GM12878 (cell line): ENCODE measurements at regions not wholly inside any gene's neighbourhood (a gene's known extent, or its start where the extent isn't known, plus 50 kb on each side); places are given as distances from the start of the nearest gene placed in this dataset.

Experiments used
- ATAC-seq: fragments of 200-7000 bp; cut with Tn5 transposase; 3 replicates; pipeline ENCODE4 v1.9.1; 2020; ENCODE audit warnings: mild to moderate bottlenecking, moderate library complexity
- BruUV-seq: library from RNA; stranded (reverse); fragments of 400-500 nt; replicated peaks from 2 replicates; lab custom pipeline; 2021; lab: Mats Ljungman, UMichigan
- CTCF ChIA-PET: fragments of 300-600 bp; sonication (Branson Sonifier 250); formaldehyde crosslinking; extraction: SDS; loops from one replicate; lab custom pipeline; 2021; ENCODE audit warnings: inconsistent platforms; lab: Yijun Ruan, JAX
- POLR2A ChIA-PET: fragments of 350-600 bp; formaldehyde crosslinking; extraction: SDS; loops from one replicate; lab custom pipeline; 2021; ENCODE audit warnings: inconsistent platforms; lab: Charles Lee
- RAD21 ChIA-PET: fragments of 300-600 bp; sonication (Branson Sonifier 250); formaldehyde crosslinking; loops from one replicate; lab custom pipeline; 2023; ENCODE audit warnings: antibody characterized with exemption; ENCODE audit not compliant: unreplicated experiment; lab: Charles Lee
- SMC1A ChIA-PET: fragments of 300-600 bp; sonication (Branson Sonifier 250); formaldehyde crosslinking; loops from one replicate; lab custom pipeline; 2023; ENCODE audit not compliant: unreplicated experiment, uncharacterized antibody; lab: Charles Lee
- DNase-seq: peaks from one replicate; pipeline ENCODE4 v3.0.0-alpha.2; 2011; ENCODE audit warnings: low read depth, low spot score
- FAIRE-seq: peaks from 3 replicates; lab custom pipeline; 2011; peaks lifted over from hg19 to GRCh38; lab: Jason Lieb, UNC
- H2AFZ ChIP-seq: 2 replicates; pipeline ENCODE4 v1.6.0; 2011; ENCODE audit warnings: low read depth, low read length, control low read depth; ENCODE audit not compliant: control insufficient read depth
- H3K27ac ChIP-seq: 2 replicates; pipeline ENCODE4 v1.5.1; 2011; ENCODE audit warnings: control low read depth; ENCODE audit not compliant: control insufficient read depth, insufficient read depth
- H3K27me3 ChIP-seq, 2 experiments: replicated peaks in 1 of 2; 2 replicates each; pipeline versions ENCODE4 v1.6.0 to v1.6.1; 2011; ENCODE audit warnings: low read length in 1 of 2; ENCODE audit not compliant: control insufficient read depth in 2 of 2, insufficient read depth in 2 of 2
- H3K36me3 ChIP-seq, 2 experiments: 2 replicates each; pipeline ENCODE4 v1.5.1; 2011; ENCODE audit warnings: low read length in 1 of 2; ENCODE audit not compliant: control insufficient read depth in 2 of 2, insufficient read depth in 2 of 2
- H3K4me1 ChIP-seq: 2 replicates; pipeline ENCODE4 v1.6.1; 2011; ENCODE audit warnings: mild to moderate bottlenecking, low read length, moderate library complexity, mixed read lengths; ENCODE audit not compliant: control insufficient read depth, insufficient read depth
- H3K4me2 ChIP-seq: 2 replicates; pipeline ENCODE4 v1.6.0; 2011; ENCODE audit warnings: control low read depth; ENCODE audit not compliant: control insufficient read depth, insufficient read depth
- H3K4me3 ChIP-seq: fragments of 200-600 bp; sonication (generic); 2 replicates; pipeline ENCODE4 v1.5.1; 2016
- H3K79me2 ChIP-seq: 2 replicates; pipeline ENCODE4 v1.6.0; 2011; ENCODE audit warnings: low read length; ENCODE audit not compliant: control insufficient read depth, insufficient read depth
- H3K9ac ChIP-seq: 2 replicates; pipeline ENCODE4 v1.8.0; 2011; ENCODE audit warnings: low read length, control low read depth, mixed read lengths; ENCODE audit not compliant: control insufficient read depth, insufficient read depth
- H3K9me3 ChIP-seq: replicated peaks from 3 replicates; pipeline ENCODE4 v1.5.1; 2011; ENCODE audit warnings: mild to moderate bottlenecking, low read length; ENCODE audit not compliant: control insufficient read depth, insufficient read depth
- H4K20me1 ChIP-seq: 2 replicates; pipeline ENCODE4 v1.6.0; 2011; ENCODE audit not compliant: control insufficient read depth, insufficient read depth
- ATF7 ChIP-seq: fragments of 450-650 bp; IDR thresholded peaks from 2 replicates; pipeline ENCODE4 v1.6.1; 2016; ENCODE audit warnings: low read depth, mild to moderate bottlenecking
- BCL11A ChIP-seq: IDR thresholded peaks from 2 replicates; pipeline ENCODE4 v1.6.1; 2011; ENCODE audit warnings: low read depth, low read length
- ETV6 ChIP-seq, 2 experiments: fragments of 450-650 bp in 1 of 2; IDR thresholded peaks in 1 of 2; conservative IDR thresholded peaks in 1 of 2; 2 replicates each; pipeline ENCODE4 v1.6.1; 2014; ENCODE audit warnings: antibody characterized with exemption in 1 of 2, borderline replicate concordance in 1 of 2, low read depth in 1 of 2, mild to moderate bottlenecking in 1 of 2, moderate library complexity in 1 of 2
- HDAC6 ChIP-seq: fragments of 200-600 bp; sonication (generic); IDR thresholded peaks from one replicate; pipeline ENCODE4 v1.8.0; 2017; ENCODE audit warnings: antibody characterized with exemption; ENCODE audit not compliant: unreplicated experiment
- JUND ChIP-seq: IDR thresholded peaks from 2 replicates; pipeline ENCODE4 v1.6.1; 2012; ENCODE audit warnings: low read depth, mild to moderate bottlenecking, low read length, improper control_type of control experiment, moderate library complexity
- MEF2B ChIP-seq: fragments of 450-650 bp; IDR thresholded peaks from 2 replicates; pipeline ENCODE4 v1.6.1; 2018; ENCODE audit warnings: mild to moderate bottlenecking, moderate library complexity; ENCODE audit not compliant: partially characterized antibody, poor library complexity, severe bottlenecking
- POLR2AphosphoS2 ChIP-seq: IDR thresholded peaks from 2 replicates; pipeline ENCODE4 v1.6.1; 2011; ENCODE audit warnings: low read depth, mild to moderate bottlenecking, low read length, improper control_type of control experiment, moderate library complexity
- SUZ12 ChIP-seq: fragments of 200-600 bp; sonication (generic); IDR thresholded peaks from one replicate; pipeline ENCODE4 v1.6.1; 2018; ENCODE audit warnings: antibody characterized with exemption, mild to moderate bottlenecking; ENCODE audit not compliant: unreplicated experiment
- TBL1XR1 ChIP-seq: IDR thresholded peaks from 2 replicates; pipeline ENCODE4 v1.6.1; 2012; ENCODE audit warnings: low read depth, low read length, improper control_type of control experiment
- USF1 ChIP-seq: IDR thresholded peaks from 2 replicates; pipeline ENCODE4 v1.6.1; 2011; ENCODE audit warnings: borderline replicate concordance, low read depth, mild to moderate bottlenecking, moderate library complexity, mixed read lengths, low read length; ENCODE audit not compliant: insufficient read depth; ENCODE audit errors: extremely low read length
- WGBS: methylation state at CpG from one replicate; pipeline ENCODE4 v1.1.6; 2016; ENCODE audit warnings: low lambda C conversion rate; ENCODE audit not compliant: insufficient replicate concordance, insufficient coverage; ENCODE audit errors: missing lambda C conversion rate; 5-methylcytosine and 5-hydroxymethylcytosine counted together
- in situ Hi-C: fragments of 300-500 bp; cut with MboI; formaldehyde crosslinking; loops from 9 replicates; pipeline ENCODE4 v1.14.3; 2018; ENCODE audit warnings: mixed read lengths
- intact Hi-C: fragments of 100-400 bp; cut with micrococcal nuclease; formaldehyde crosslinking; loops from one replicate; pipeline ENCODE4 v1.14.2; 2022; ENCODE audit not compliant: unreplicated experiment

GRCh38 chr17:36746381-36747053 is 145.1 kb downstream of the MRM1 start:
- intact Hi-C loops (no loop called here), in situ Hi-C loops (no loop called here)
- ATAC-seq (no peak), FAIRE-seq (no peak), DNase-seq (no peak)
- SMC1A ChIA-PET: no interaction called here
- Histone ChIP-seq H3K36me3 (no peaks in the 10 kb centered on the region), H3K4me3 (no peak overlapping the region), H2AFZ (no peak overlapping the region), H3K27me3 (peaks cover 0 to 3% of the 10 kb centered on the region in 2 experiments; a peak in 1 of 4 replicates), H3K4me2 (no peak overlapping the region), H4K20me1 (no peaks in the 10 kb centered on the region), H3K27ac (no peak overlapping the region), H3K9ac (no peak overlapping the region), H3K79me2 (no peaks in the 10 kb centered on the region), H3K4me1 (no peaks in the 10 kb centered on the region), H3K9me3 (no peaks in the 10 kb centered on the region)
- POLR2A ChIA-PET: no interaction called here
- 54% methylated on average over 18 of the region's 18 CpGs for WGBS
- RAD21 ChIA-PET: no interaction called here
- CTCF ChIA-PET: no interaction called here
- no peak for TF ChIP-seq HDAC6
- TF ChIP-seq BCL11A: no peak
- TF ChIP-seq ETV6 (conservative IDR thresholded peaks at IDR 0.05 in 1 of 2, IDR thresholded peaks at IDR 0.05 in 1 of 2; ENCODE audit: borderline replicate concordance in 1 of 2, low read depth in 1 of 2): no peak
- no peak for TF ChIP-seq JUND
- no peak for TF ChIP-seq TBL1XR1
- no peak for TF ChIP-seq USF1
- TF ChIP-seq MEF2B: no peak
- TF ChIP-seq SUZ12: no peak
- TF ChIP-seq POLR2AphosphoS2: no peak
- no peak for TF ChIP-seq ATF7
- no TSS peak for BruUV-seq
